ENCODE measurements at regions not wholly inside any gene's neighbourhood (a gene's known extent, or its start where the extent isn't known, plus 50 kb on each side); places are given as distances from the start of the nearest gene placed in this dataset.
"Not testable (repeated sequence)": the region's sequence is repeated elsewhere in the genome, so short reads cannot be mapped to it uniquely, and the experiment has no call there.

DNA sequence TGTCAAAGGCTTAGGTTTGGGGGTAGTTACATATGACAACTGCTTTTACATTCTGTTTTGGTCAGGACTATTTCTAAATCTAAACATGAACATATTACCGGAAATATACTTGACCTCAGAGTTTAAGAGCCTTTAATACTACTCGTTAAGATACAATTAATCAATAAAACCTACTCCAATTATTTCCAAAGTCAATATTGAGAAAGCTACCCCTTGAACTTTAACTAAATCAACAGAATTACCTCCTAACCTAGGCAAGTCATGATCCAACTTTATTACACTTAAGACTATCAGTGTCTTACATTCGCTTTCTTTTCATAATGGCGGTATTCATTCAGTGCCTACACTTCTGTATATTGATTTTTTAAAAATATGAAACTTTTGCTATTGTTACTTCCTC lies 107.7 kb downstream of the RAP2B start:
- DNase-seq, result no peak

GRCh38 chr3:153273217-153273616 lies 111.2 kb downstream of the RAP2B start:
- no peak for DNase-seq

- DNase-seq, result no peak
Measured at GRCh38 chr3:153273767-153274435, 111.9 kb downstream of the RAP2B start.

- no peak for DNase-seq
Measured at GRCh38 chr3:153274561-153274960, 112.5 kb downstream of the RAP2B start.

DNA sequence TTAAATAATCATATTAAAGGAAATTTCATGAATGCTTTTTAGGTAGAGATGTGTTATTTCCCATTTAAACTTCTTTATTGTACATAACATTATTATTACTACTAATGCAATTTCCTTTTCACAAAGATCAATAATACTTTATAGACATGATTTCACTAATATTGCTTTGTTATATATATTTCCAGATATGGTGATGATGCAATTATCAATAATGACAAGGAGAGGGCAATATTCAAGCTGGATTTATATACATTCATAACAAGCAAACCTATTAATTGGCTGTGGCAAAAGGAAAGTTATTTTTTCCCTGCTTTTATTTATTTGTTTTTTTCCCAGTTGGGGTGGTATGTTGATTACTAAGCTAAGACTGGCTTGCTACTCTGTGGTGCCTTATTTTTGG lies 113.5 kb downstream of the RAP2B start:
- no peak for DNase-seq

- no peak for DNase-seq
Measured at GRCh38 chr3:153277029-153277428, 115.0 kb downstream of the RAP2B start.

GRCh38 chr3:153281236-153281997 lies 119.4 kb downstream of the RAP2B start:
- not testable (repeated sequence) for DNase-seq

DNA sequence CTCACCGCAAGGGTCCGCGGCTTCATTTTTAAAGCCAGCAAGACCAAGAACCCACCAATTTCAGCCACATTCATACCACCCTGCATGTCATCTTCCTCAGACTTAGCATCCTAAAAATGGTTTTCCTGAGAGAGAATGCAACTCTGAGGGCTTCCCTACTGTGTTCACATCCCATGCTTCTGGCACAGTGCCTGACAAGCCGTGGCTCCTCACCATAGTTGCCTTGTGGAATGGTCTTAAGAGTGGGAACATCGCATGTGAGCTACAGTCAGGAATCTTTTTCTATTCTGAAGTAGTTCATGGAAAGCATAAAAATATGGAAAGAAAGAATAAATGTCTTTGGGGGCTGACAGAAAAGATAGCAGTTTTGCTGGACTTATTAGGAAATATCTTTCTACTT lies 120.3 kb downstream of the RAP2B start:
- DNase-seq, result no peak

DNA sequence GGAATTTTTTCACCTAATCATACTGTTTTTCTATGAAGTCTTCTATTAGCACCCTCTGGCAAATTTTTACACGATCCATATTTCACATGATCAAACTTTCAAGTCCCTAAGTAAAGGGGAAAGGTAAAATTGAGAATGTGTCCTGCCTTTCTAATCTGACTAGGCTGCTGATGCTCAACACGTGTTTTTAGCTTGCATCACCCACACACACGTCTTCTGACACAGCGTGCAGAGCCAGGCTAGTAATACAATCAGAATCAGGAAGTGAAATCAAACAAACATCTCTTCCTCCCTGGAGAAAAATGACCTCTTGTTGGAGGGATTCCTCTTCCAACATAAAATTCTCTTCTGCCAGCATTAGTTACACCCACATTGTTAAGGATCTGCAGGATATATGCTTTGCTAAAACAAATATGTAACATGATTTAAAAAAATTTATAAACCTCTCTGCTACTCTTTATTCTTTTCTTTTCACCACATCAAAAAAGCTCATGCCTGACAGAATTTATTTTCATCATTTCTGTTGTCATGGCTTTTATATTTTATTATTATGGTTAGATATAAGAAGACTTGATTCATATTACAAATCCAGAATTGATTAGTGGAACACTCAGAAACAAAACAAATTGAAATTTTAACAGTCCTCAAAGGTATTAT lies 122.4 kb downstream of the RAP2B start:
- DNase-seq, result no peak

GRCh38 chr3:153285194-153285641 lies 123.2 kb downstream of the RAP2B start:
- DNase-seq, result no peak

DNA sequence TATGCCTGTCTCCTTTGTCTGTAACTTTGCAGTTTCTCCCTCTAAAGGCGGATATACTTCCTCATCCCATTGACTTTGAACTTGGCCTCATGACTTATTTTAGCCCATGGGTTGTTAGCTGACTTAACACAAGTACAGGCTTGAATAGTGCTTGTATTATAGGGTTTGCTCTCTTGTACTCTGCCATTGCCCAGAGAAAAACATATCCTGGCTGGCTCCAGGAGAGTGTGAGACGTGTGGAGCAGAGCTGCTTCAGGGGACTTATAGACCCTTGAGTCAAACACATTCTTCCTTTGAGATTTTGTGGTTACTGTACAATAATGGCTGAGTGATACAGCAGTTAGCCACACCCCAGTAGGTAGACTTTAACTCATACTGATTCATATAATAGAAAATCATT lies 124.0 kb downstream of the RAP2B start:
- no peak for DNase-seq

- DNase-seq, result no peak
Measured at GRCh38 chr3:153287017-153287416, 125.0 kb downstream of the RAP2B start.

GRCh38 chr3:153289334-153289808 lies 127.3 kb downstream of the RAP2B start:
- no peak for DNase-seq

- no peak for DNase-seq
Measured at GRCh38 chr3:153290268-153291015, 128.4 kb downstream of the RAP2B start.

DNA sequence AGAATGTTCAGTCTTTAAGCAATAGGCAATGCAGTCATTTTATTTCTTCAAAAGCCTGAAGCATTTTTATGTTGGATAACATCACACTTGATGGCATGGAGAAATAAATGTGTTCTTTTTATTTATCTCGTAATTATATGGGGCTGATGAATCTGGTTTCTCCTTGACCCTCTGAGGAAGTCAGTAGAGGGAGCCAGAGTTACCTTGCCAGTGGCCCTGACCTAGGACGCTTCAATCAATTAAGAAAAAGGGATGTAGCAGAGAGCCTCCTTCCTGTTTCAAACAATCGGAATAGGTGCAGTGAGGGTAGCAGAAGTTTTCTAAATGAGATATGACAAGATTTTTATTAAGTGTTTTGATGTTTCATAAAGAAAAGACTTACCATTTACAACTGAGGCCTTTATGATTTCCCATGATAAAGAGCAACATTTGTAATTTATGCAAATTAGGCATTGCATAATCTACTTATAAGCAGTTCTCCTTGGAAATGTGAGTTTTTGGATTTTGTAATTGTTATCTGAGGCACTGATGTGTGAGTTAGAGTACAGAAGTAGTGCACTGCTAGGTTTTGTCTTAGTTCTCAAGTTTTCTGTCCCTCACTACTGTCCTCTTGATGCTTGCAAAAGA lies 129.1 kb downstream of the RAP2B start:
- no peak for DNase-seq

- no peak for DNase-seq
Measured at GRCh38 chr3:153293265-153293664, 131.2 kb downstream of the RAP2B start.

- no peak for DNase-seq
Measured at GRCh38 chr3:153295901-153296300, 133.9 kb downstream of the RAP2B start.

DNA sequence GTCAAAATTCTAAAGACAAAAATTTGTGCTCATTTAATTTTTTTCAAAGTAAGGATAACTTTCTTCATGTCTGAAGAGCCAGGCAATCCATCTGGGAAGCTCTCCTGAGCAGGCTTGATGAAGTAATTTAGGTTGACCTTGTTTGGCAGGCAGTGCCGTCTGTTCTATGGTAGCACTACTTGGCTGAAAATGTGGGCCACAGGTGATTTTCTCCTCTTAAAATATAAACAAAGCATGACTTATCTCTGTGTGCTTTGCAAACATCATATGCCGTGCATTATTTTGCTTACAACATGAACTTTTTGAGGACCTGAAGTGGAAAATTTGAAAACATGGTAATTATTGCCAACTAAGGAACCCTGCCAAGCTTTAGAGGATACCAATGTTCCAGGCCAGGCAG lies 143.2 kb downstream of the RAP2B start:
- DNase-seq, result no peak

- DNase-seq, result no peak
Measured at GRCh38 chr3:153311541-153311940, 149.5 kb downstream of the RAP2B start.

GRCh38 chr3:153313302-153313965 lies 151.4 kb downstream of the RAP2B start:
- no peak for DNase-seq

- no peak for DNase-seq
Measured at GRCh38 chr3:153314038-153314437, 152.0 kb downstream of the RAP2B start.

DNA sequence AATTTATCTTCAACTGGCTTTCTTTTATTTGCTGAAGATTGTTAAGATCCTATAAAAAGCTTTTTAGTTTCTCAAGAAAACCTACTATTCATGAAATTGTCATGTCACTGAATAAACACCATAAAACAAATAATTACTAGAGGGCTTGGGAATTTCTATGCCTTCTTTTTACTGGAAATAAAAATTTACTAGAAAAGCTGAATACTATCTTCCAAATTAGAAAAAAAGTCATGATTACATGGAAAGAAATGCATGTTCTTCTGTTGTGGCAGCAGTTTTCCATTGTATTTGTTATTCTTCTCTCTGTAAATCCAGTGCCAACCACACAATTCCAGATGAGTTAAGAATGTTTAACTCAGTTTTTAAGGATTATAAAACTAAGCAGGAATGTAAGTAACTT lies 153.8 kb downstream of the RAP2B start:
- DNase-seq, result no peak
